Activated CD8-positive, alpha-beta memory T cell treated with anti-CD3 and anti-CD28 coated beads, Interleukin-2, amount 10 ng/mL, durations not matched to agents 7 days and 5 days (primary cell): ENCODE measurements at regions not wholly inside any gene's neighbourhood (a gene's known extent, or its start where the extent isn't known, plus 50 kb on each side); places are given as distances from the start of the nearest gene placed in this dataset.

ENCODE experiments used
- ATAC-seq: fragments of 150-1000 bp; cut with Tn5 transposase; one replicate; pipeline ENCODE4 v1.10.0; 2021; ENCODE audit warnings: moderate library complexity
- CTCF ChIA-PET: fragments of 350-600 bp; sonication (Branson Sonifier 250); formaldehyde crosslinking; loops from one replicate; lab custom pipeline; 2021; ENCODE audit warnings: antibody characterized with exemption; lab: Charles Lee
- DNase-seq: peaks from one replicate; pipeline ENCODE4 v3.0.0-alpha.2; 2020
- H3K27ac Mint-ChIP-seq: one replicate; pipeline ENCODE4 v1.8.0; 2021; ENCODE audit warnings: mild to moderate bottlenecking, mixed read lengths
- H3K27me3 Mint-ChIP-seq: one replicate; pipeline ENCODE4 v1.8.0; 2021; ENCODE audit warnings: mixed read lengths
- H3K36me3 Mint-ChIP-seq: one replicate; pipeline ENCODE4 v1.8.0; 2021; ENCODE audit warnings: mild to moderate bottlenecking, mixed read lengths
- H3K4me1 Mint-ChIP-seq: one replicate; pipeline ENCODE4 v1.8.0; 2021; ENCODE audit warnings: mixed read lengths
- H3K4me3 Mint-ChIP-seq: one replicate; pipeline ENCODE4 v1.8.0; 2021; ENCODE audit warnings: mild to moderate bottlenecking, moderate library complexity, mixed read lengths
- H3K9me3 Mint-ChIP-seq: one replicate; pipeline ENCODE4 v1.8.0; 2022; ENCODE audit warnings: low read depth, mixed read lengths

GRCh38 chr2:136205615-136206014, 87.7 kb upstream of the CXCR4 start:
- CTCF ChIA-PET = no interaction called here
- ATAC-seq (no peak), DNase-seq (no peak)
- Mint-ChIP-seq H3K4me1 (peaks cover 6% of the 10 kb centered on the region), H3K9me3 (peaks cover 14% of the 10 kb centered on the region), H3K27me3 (peaks cover 2% of the 10 kb centered on the region), H3K27ac (no peak overlapping the region), H3K36me3 (peaks cover 16% of the 10 kb centered on the region), H3K4me3 (no peak overlapping the region)

- peaks cover 2% of the 10 kb centered on the region for H3K27me3 Mint-ChIP-seq
- H3K4me3 Mint-ChIP-seq = no peak overlapping the region
- ATAC-seq (no peak), DNase-seq (no peak)
- peaks cover 13% of the 10 kb centered on the region for H3K36me3 Mint-ChIP-seq
- CTCF ChIA-PET = no interaction called here
- no peak overlapping the region for H3K27ac Mint-ChIP-seq
- H3K4me1 Mint-ChIP-seq = peaks cover 6% of the 10 kb centered on the region
- H3K9me3 Mint-ChIP-seq = peaks cover 14% of the 10 kb centered on the region
These were observed 87.0 kb upstream of the CXCR4 start for GRCh38 chr2:136204971-136205370.

DNA sequence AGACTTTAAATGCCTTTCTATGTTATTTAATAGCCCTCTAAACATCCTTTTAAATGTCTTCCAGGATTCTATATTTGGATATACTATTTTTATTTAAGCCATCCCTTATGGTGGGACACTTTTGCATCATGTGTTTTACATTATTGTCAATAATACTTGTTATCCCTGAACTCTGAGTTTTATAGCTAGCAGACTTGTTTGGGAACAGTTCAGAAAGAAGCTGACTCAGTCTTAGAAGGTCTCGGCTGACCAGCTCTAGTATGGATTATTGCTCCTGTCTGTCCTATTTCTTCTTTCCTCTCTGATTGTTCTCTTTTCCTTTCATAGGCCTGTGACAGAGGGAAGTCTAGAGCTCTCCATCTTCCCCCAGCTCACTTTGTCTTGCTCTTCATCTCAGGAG, 77.3 kb upstream of the CXCR4 start:
- Mint-ChIP-seq H3K27me3 (no peaks in the 10 kb centered on the region), H3K27ac (no peak overlapping the region), H3K4me3 (no peak overlapping the region), H3K4me1 (no peaks in the 10 kb centered on the region), H3K9me3 (peaks cover 3% of the 10 kb centered on the region), H3K36me3 (peaks cover 4% of the 10 kb centered on the region)
- CTCF ChIA-PET = no interaction called here
- ATAC-seq (no peak), DNase-seq (no peak)

- no peaks in the 10 kb centered on the region for H3K4me1 Mint-ChIP-seq
- H3K27ac Mint-ChIP-seq = no peak overlapping the region
- no peak overlapping the region for H3K4me3 Mint-ChIP-seq
- H3K9me3 Mint-ChIP-seq = no peaks in the 10 kb centered on the region
- no peaks in the 10 kb centered on the region for H3K36me3 Mint-ChIP-seq
- no peak for ATAC-seq
- no peak for DNase-seq
- no peaks in the 10 kb centered on the region for H3K27me3 Mint-ChIP-seq
- CTCF ChIA-PET = no interaction called here
These were observed 73.1 kb upstream of the CXCR4 start for GRCh38 chr2:136191041-136191440.

DNA sequence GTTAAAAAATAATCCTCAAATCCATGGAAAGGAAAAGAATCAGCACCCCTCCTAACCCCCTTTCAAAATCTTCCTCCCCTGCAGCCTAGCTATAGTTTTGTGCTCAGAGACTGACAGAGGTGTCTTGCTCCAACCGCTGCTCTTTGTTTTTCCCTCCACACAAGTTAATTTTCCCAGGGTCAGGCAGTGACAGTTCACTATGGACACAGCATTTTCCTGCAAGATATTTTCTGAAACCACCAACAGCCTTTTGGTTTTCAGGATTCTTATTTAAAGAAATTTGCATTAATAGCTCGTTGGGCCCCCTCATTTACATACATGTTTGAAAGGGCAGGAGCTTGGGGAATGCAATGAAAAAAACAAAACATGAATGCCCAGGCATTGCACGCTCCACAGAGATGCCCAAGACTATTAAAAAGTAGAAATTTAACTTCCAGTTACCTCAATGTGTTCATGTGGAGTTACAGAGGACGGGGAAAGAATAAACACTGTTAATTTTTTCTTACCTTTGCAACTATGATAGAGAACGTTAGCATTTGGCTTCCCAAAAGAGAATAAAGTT, 71.4 kb upstream of the CXCR4 start:
- Mint-ChIP-seq H3K36me3 (peaks cover 4% of the 10 kb centered on the region), H3K9me3 (no peaks in the 10 kb centered on the region), H3K4me1 (no peaks in the 10 kb centered on the region), H3K4me3 (no peak overlapping the region), H3K27ac (no peak overlapping the region), H3K27me3 (no peaks in the 10 kb centered on the region)
- no peak for ATAC-seq
- DNase-seq = no peak
- CTCF ChIA-PET = interaction anchor here (0.9 kb wide), 1 partner anchor 11 kb away, joined by 3 read pairs; no protein-coding TSS in a partner anchor

- peaks cover 4% of the 10 kb centered on the region for H3K36me3 Mint-ChIP-seq
- H3K9me3 Mint-ChIP-seq = no peaks in the 10 kb centered on the region
- DNase-seq (no peak), ATAC-seq (no peak)
- no peaks in the 10 kb centered on the region for H3K27me3 Mint-ChIP-seq
- H3K4me3 Mint-ChIP-seq = no peak overlapping the region
- CTCF ChIA-PET = no interaction called here
- H3K4me1 Mint-ChIP-seq = no peaks in the 10 kb centered on the region
- no peak overlapping the region for H3K27ac Mint-ChIP-seq
These were observed 70.1 kb upstream of the CXCR4 start for GRCh38 chr2:136188086-136188485.

GRCh38 chr2:136185981-136186776, 68.2 kb upstream of the CXCR4 start:
- H3K4me3 Mint-ChIP-seq = no peak overlapping the region
- no peak overlapping the region for H3K27ac Mint-ChIP-seq
- ATAC-seq (no peak), DNase-seq (no peak)
- no peaks in the 10 kb centered on the region for H3K9me3 Mint-ChIP-seq
- no peaks in the 10 kb centered on the region for H3K4me1 Mint-ChIP-seq
- peaks cover 4% of the 10 kb centered on the region for H3K36me3 Mint-ChIP-seq
- CTCF ChIA-PET = no interaction called here
- no peaks in the 10 kb centered on the region for H3K27me3 Mint-ChIP-seq

DNA sequence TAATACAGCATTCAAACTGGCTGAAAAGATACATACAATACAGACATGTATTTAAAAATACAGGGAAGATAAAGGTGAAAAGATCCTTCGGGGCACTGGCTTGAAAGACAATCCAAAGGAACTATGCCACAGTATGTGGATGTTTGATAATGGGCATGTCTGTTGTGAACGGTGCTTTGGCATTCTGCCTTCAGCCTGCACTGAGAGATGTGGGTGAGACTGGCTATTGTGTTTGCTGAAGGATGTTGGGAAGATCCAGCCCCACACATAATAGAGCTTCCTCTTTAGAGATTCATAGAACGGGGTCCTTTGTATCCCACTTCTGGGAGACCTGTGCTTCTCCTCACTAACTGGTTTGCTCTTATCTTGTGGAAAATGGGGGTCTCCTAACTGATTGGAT, 65.1 kb upstream of the CXCR4 start:
- DNase-seq = no peak
- Mint-ChIP-seq H3K36me3 (peaks cover 6% of the 10 kb centered on the region), H3K27me3 (no peaks in the 10 kb centered on the region), H3K9me3 (no peaks in the 10 kb centered on the region), H3K4me3 (no peak overlapping the region), H3K4me1 (peaks cover 4% of the 10 kb centered on the region), H3K27ac (no peak overlapping the region)
- CTCF ChIA-PET = no interaction called here
- no peak for ATAC-seq

DNA sequence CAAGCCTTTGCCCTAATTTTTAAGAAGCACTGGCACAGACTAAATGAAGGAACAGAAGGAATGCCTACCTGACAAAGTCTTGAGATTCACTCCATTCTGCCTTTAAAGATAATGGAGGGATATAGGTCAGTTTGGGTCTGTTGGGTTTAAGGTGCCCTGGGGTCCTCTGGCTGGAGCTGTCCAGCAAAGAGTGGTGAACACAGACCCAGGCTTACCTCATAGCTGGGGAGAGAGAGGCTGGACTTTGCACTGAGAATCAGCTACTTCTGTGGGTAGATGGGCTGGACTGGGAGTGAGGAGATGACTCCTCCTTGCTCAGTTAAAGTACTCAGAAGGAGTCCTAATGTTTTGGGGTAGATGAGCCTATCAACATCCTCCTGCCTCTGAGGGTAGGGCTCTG, 64.4 kb upstream of the CXCR4 start:
- no peak for DNase-seq
- peaks cover 4% of the 10 kb centered on the region for H3K4me1 Mint-ChIP-seq
- H3K27me3 Mint-ChIP-seq = no peaks in the 10 kb centered on the region
- no peak for ATAC-seq
- no peak overlapping the region for H3K4me3 Mint-ChIP-seq
- CTCF ChIA-PET = no interaction called here
- H3K9me3 Mint-ChIP-seq = no peaks in the 10 kb centered on the region
- no peak overlapping the region for H3K27ac Mint-ChIP-seq
- H3K36me3 Mint-ChIP-seq = peaks cover 6% of the 10 kb centered on the region

DNA sequence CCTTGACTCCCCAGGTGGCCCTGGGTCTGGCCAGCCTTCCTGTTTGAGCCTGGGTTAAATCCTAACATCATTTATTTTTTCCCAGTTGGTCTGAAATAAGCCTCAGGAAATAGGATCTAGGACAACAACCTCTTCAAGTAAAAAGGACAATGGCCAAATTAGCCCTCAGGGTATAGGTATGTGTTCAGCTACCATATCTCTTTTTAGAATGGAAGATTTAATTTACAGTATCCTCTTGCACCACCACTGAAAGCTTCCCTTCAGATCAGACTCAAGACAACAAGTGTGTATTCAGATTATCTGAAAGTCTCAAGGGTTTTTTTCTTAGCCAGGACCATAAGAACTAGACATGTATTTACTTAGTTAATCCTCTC, 61.6 kb upstream of the CXCR4 start:
- Mint-ChIP-seq H3K9me3 (no peaks in the 10 kb centered on the region), H3K27me3 (no peaks in the 10 kb centered on the region), H3K4me1 (peaks cover 4% of the 10 kb centered on the region), H3K36me3 (peaks cover 5% of the 10 kb centered on the region), H3K4me3 (no peak overlapping the region), H3K27ac (no peak overlapping the region)
- ATAC-seq (no peak), DNase-seq (no peak)
- CTCF ChIA-PET = interaction anchor here (2.1 kb wide), 1 partner anchor 15 kb away, joined by 5 read pairs; no protein-coding TSS in a partner anchor

- no peak for DNase-seq
- Mint-ChIP-seq H3K27me3 (no peaks in the 10 kb centered on the region), H3K9me3 (no peaks in the 10 kb centered on the region), H3K4me1 (peaks cover 4% of the 10 kb centered on the region), H3K27ac (no peak overlapping the region), H3K36me3 (peaks cover 2% of the 10 kb centered on the region), H3K4me3 (no peak overlapping the region)
- CTCF ChIA-PET = interaction anchor here (1.2 to 2.1 kb wide), 2 partner anchors 14 to 18 kb away, joined by 3 to 5 read pairs; no protein-coding TSS in a partner anchor
- ATAC-seq = no peak
These were observed 61.1 kb upstream of the CXCR4 start for GRCh38 chr2:136178941-136179601.

- H3K36me3 Mint-ChIP-seq = peaks cover 2% of the 10 kb centered on the region
- no peak for DNase-seq
- H3K27me3 Mint-ChIP-seq = peaks cover 2% of the 10 kb centered on the region
- H3K27ac Mint-ChIP-seq = no peak overlapping the region
- H3K9me3 Mint-ChIP-seq = no peaks in the 10 kb centered on the region
- H3K4me3 Mint-ChIP-seq = no peak overlapping the region
- ATAC-seq = no peak
- CTCF ChIA-PET = no interaction called here
- H3K4me1 Mint-ChIP-seq = peaks cover 8% of the 10 kb centered on the region
These were observed 57.9 kb upstream of the CXCR4 start for GRCh38 chr2:136175868-136176267.

DNA sequence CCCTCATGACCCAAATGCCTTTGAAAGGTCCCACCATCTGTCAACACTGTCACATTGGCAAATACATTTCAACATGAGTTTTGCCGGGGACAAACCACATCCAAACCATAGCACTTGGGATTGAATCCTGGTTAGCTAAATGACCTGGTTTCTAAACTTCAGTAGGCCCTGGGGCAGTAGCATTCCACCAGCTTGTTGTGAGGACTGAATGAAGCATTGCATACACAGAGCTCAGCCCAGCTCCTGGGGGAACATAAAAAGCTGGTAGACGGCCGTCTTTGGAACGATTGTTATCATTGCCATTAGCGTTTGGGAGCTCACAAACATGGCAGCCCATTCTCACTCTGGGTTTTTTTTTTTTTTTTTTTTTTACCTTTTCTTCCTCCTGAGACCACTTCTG, 57.5 kb upstream of the CXCR4 start:
- CTCF ChIA-PET = no interaction called here
- Mint-ChIP-seq H3K4me1 (peaks cover 8% of the 10 kb centered on the region), H3K27me3 (peaks cover 2% of the 10 kb centered on the region), H3K36me3 (peaks cover 1% of the 10 kb centered on the region), H3K9me3 (no peaks in the 10 kb centered on the region), H3K27ac (no peak overlapping the region), H3K4me3 (no peak overlapping the region)
- DNase-seq (no peak), ATAC-seq (no peak)

- CTCF ChIA-PET = no interaction called here
- ATAC-seq (no peak), DNase-seq (no peak)
- Mint-ChIP-seq H3K36me3 (peaks cover 1% of the 10 kb centered on the region), H3K4me3 (no peak overlapping the region), H3K4me1 (peaks cover 4% of the 10 kb centered on the region), H3K27me3 (peaks cover 2% of the 10 kb centered on the region), H3K27ac (no peak overlapping the region), H3K9me3 (no peaks in the 10 kb centered on the region)
These were observed 55.2 kb upstream of the CXCR4 start for GRCh38 chr2:136173126-136173525.
